ENCODE measurements at regions not wholly inside any gene's neighbourhood (a gene's known extent, or its start where the extent isn't known, plus 50 kb on each side); places are given as distances from the start of the nearest gene placed in this dataset.
"Not testable (repeated sequence)": the region's sequence is repeated elsewhere in the genome, so short reads cannot be mapped to it uniquely, and the experiment has no call there.

- DNase-seq: no peak
Observed at GRCh38 chr6:165167311-165167710, 142.1 kb downstream of the C6orf118 start.

- DNase-seq: no peak
Observed at GRCh38 chr6:165163519-165163918, 145.9 kb downstream of the C6orf118 start.

- DNase-seq: no peak
Observed at GRCh38 chr6:165159460-165159859, 149.9 kb downstream of the C6orf118 start.

GRCh38 chr6:165146456-165146855 is 162.9 kb downstream of the C6orf118 start:
- DNase-seq: no peak

- no peak for DNase-seq
Observed at GRCh38 chr6:165135889-165136288, 173.5 kb downstream of the C6orf118 start.

GRCh38 chr6:165129086-165129485 is 180.3 kb downstream of the C6orf118 start:
- no peak for DNase-seq

GRCh38 chr6:165127743-165128142 is 181.7 kb downstream of the C6orf118 start:
- DNase-seq: not testable (repeated sequence)

- not testable (repeated sequence) for DNase-seq
Observed at GRCh38 chr6:165124681-165125080, 184.7 kb downstream of the C6orf118 start.

- DNase-seq: no peak
Observed at GRCh38 chr6:165119231-165120020, 190.0 kb downstream of the C6orf118 start.

GRCh38 chr6:165118736-165119135 is 190.7 kb downstream of the C6orf118 start:
- no peak for DNase-seq

- no peak for DNase-seq
Observed at GRCh38 chr6:165117806-165118205, 191.6 kb downstream of the C6orf118 start.

GRCh38 chr6:165117121-165117520 is 192.3 kb downstream of the C6orf118 start:
- DNase-seq: no peak

GRCh38 chr6:165110860-165111259 is 198.5 kb downstream of the C6orf118 start:
- no peak for DNase-seq

GRCh38 chr6:165109011-165109410 is 200.4 kb downstream of the C6orf118 start:
- DNase-seq: no peak

GRCh38 chr6:165106261-165106660 is 203.1 kb downstream of the C6orf118 start:
- no peak for DNase-seq

- DNase-seq: no peak
Observed at GRCh38 chr6:165098165-165098564, 211.2 kb downstream of the C6orf118 start.

GRCh38 chr6:165096868-165097267 is 212.5 kb downstream of the C6orf118 start:
- no peak for DNase-seq

GRCh38 chr6:165096209-165096608 is 213.2 kb downstream of the C6orf118 start:
- no peak for DNase-seq

- no peak for DNase-seq
Observed at GRCh38 chr6:165092881-165093595, 216.4 kb downstream of the C6orf118 start.

GRCh38 chr6:165091121-165091785 is 218.2 kb downstream of the C6orf118 start:
- DNase-seq: no peak

GRCh38 chr6:165090242-165090641 is 219.2 kb downstream of the C6orf118 start:
- DNase-seq: no peak

GRCh38 chr6:165086814-165087213 is 222.6 kb downstream of the C6orf118 start:
- DNase-seq: no peak

GRCh38 chr6:165082636-165083035 is 226.8 kb downstream of the C6orf118 start:
- no peak for DNase-seq
